Cardiac septum (tissue), 1 donor: ENCODE measurements at regions not wholly inside any gene's neighbourhood (a gene's known extent, or its start where the extent isn't known, plus 50 kb on each side); places are given as distances from the start of the nearest gene placed in this dataset.
"Not testable (repeated sequence)": the region's sequence is repeated elsewhere in the genome, so short reads cannot be mapped to it uniquely, and the experiment has no call there.

Experiments used
- DNase-seq: peaks from one replicate; pipeline ENCODE4 v3.0.0-alpha.2; 2020; ENCODE audit warnings: low spot score
- intact Hi-C: fragments of 100-400 bp; cut with DNase I; formaldehyde crosslinking; loops from one replicate; pipeline ENCODE4 v1.14.0; 2022
- donor health status: DM: no; HTN: no; CAD: no.

DNA sequence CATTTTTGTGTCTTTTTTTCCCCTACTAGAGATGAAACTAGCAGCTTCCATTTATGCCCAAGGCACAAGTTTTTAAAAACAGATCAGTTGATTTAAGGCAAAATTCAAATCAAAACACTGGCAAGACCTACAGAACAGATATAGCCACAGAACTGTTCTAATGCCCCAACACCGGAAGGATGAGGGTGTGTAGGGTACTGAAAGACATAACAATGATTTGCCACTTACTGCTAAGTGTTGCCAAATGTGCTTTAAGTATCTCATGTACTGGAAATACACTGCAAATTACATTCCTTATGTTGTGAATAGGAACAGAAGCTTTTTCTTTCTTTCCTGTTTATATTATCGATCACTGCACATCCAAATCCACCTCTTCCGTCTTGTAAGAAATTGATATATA is 189.0 kb downstream of the CETN3 start:
- DNase-seq, result no peak
- intact Hi-C loops, result no loop called here

DNA sequence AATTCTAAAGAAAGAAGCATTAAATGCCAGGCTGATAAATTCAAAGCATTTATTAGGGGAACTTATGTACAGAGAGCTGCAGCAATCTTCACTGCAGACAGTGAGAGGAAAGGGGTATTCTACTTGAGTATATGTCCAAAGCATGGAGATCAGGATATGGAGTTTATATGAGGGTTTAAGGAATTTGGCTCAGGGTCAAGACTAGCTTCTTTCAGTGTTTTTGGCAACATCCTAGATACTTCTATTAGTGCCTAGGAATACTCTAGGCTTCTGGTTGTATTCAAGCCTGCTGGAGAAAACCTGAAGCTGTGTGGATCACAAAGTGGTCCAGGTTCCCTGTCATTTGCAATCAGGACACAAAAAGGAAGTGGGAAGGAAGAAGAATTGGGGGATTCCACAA is 194.6 kb downstream of the CETN3 start:
- intact Hi-C loops, result no loop called here
- no peak for DNase-seq

DNA sequence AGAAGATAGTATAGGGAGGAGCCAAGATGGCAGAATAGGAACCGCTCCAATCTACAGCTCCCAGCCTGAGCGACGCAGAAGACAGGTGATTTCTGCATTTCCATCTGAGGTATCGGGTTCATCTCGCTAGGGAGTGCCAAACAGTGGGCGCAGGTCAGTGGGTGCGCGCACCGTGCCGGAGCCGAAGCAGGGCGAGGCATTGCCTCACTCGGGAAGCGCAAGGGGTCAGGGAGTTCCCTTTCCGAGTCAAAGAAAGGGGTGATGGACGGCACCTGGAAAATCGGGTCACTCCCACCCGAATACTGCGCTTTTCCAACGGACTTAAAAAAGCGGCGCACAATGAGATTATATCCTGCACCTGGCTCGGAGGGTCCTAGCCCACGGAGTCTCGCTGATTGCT is 201.2 kb downstream of the CETN3 start:
- intact Hi-C loops, DNase-seq: not testable (repeated sequence)

DNA sequence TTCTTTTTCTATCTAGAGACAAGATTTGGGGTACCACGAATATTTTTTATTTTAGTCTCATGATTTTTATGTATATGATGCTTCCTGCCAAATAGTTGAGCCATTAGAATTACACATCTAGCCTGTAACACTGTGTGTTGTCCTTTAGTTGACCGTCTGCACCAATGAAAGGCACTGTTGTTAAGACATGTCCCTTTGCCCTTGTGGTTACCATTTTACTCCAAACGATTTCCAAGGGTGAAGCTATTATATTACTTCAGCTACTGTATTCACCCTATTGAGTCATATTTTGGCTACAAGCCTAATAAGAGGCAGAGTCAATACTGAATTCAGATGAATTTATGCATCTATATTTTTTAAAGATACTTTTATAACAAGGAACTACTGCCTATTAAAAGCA is 207.6 kb downstream of the CETN3 start:
- DNase-seq, result no peak
- intact Hi-C loops, result no loop called here

DNA sequence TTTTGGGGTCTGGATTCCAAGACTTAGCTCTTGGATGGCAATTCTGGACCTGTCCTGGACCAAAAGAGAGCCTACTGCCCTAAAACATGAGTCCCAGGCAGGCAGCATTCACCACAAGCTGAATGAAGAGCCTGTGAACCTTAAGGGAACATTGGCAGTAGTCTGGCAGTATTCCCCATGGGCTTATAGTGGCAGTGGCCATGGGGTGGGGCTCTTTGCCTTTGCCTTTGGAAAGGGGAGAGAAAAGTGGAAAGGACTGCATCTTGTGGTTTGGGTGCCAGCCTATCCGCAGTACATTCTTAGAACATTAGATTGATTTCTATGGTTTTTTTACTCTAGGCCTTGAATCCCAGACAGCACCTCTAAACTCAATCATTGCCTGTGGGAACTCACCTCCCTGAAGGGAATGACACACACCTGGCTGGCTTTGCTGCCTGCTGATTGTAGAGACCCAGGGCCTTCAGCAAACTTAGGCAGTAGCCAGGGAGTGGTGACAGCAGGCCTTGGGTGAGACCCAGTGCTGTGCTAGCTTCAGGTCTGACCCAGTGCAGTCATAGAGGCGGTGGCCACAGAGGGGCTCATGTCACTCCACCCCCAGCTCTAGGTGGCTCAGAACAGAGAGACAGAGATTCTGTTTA is 216.3 kb downstream of the CETN3 start:
- no peak for DNase-seq
- intact Hi-C loops, result no loop called here

DNA sequence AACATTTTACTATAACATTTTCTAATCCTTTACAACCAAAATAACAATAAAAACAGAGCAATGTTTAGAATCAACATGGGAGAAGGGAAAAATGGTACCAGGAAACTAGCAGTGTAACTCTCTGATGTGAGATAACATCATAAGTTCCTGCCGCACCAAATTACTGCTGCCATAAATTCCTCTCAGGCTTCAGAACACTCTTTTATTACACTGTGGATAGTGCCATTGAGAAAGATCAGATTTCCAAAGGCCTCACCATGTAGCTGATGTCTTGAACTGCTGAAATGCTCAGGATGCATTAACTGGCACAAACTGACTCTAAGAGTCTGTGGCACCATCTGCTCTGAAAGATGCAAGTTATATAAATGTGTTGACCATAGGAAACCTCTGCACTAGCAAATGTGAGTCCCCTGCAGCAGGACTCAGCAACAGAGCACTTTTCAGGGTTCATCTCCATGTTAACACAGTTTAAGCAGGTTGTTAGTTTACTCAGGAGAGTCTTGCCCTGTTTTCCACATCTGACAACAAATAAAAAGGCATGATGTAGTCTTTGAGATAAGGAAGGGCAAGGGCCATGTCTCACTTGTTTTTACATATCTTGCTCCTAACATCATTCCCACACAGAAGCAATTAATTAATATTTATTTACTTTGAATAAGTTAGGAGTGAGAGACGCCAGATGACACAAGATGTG is 218.1 kb downstream of the CETN3 start:
- DNase-seq, result no peak
- intact Hi-C loops, result no loop called here

DNA sequence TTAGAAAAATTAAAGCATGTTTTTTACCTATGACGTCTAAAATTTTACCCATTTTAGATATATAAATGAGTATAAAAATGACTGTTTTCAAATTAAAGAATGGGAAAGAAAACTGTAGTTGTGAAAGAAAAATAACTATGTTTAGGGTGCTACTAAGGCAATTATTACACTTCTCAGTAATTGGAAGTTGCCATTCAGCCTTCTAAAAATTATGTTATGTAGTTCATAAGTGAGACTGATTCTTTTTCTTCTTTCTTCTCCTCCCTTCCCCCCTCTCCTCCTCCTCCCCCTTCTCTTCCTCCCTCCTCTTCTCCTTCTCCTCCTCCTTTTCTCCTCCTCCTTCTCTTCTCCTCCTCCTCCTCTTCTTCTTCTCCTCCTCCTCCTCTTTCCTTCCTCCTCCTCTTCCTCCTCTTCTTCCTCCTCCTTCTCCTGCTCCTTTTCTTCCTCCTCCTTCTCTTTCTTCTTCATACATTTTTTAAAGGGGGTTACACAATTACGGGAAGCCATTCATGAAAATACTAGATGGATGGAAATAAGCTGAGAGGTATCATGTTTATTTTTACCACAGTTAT is 223.6 kb downstream of the CETN3 start:
- intact Hi-C loops, result loop anchor here (2.0 to 10.0 kb wide), 2 partner anchors 261 to 1453 kb away; no protein-coding TSS in a partner anchor
- DNase-seq, result no peak

DNA sequence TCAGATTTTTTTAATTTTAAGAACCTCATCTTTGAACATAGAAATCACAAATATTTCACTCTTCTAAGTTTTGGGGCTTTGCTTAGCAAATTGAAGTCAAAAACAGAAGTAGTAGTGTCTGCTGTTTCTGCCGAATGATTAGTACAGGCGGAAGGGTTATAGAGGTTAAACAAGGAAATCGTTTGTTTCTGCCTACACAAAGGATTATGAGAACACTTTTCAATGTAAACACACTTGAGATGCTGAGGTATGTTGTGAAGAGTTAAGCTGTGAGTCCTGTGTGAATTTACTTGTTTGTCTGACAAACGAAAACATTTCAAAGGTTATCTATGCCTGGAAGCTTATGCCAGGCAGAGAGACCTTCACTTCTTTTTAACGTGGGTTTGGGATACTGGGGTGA is 224.8 kb downstream of the CETN3 start:
- intact Hi-C loops, result loop anchor here (2.0 to 10.0 kb wide), 2 partner anchors 260 to 1452 kb away; no protein-coding TSS in a partner anchor
- DNase-seq, result no peak

DNA sequence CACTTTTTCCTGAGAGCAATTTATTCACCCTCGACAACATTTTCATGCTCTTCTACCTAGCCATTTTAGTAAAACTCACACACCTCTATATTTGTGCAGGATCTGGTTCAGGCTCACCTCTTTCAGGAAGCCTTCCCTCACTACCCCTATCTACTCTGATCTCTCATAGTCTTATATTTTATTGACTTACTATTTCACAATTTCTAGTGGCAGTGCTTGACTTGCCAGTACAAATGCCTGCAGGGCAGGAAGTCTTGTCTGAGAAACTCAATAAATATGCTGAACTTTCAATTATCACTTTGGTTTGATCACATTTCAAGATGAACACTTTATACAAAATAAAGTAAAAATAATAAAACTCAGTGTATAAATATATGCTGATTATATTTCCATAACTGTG is 226.8 kb downstream of the CETN3 start:
- no peak for DNase-seq
- intact Hi-C loops, result loop anchor here (10.0 kb wide), 1 partner anchor 258 kb away; no protein-coding TSS in a partner anchor

DNA sequence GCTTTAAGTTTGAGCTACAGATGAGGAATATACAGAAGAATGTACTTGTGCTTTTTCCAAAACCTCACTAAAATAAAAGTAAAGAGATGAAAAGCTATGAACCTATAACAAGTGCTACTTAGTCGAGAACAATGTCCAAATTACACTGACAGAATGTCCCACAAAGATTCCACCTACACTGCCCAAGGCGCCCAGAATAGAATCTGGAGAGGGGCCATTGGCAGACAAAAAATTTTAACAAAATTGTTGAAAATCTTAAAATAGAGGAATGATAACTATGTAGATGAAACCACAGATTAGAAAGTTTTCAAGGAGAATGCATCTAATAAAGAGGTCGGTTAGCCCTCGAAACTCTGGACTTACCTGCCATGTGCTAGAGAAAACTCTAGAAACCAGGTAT is 235.3 kb downstream of the CETN3 start:
- DNase-seq, result no peak
- intact Hi-C loops, result no loop called here

DNA sequence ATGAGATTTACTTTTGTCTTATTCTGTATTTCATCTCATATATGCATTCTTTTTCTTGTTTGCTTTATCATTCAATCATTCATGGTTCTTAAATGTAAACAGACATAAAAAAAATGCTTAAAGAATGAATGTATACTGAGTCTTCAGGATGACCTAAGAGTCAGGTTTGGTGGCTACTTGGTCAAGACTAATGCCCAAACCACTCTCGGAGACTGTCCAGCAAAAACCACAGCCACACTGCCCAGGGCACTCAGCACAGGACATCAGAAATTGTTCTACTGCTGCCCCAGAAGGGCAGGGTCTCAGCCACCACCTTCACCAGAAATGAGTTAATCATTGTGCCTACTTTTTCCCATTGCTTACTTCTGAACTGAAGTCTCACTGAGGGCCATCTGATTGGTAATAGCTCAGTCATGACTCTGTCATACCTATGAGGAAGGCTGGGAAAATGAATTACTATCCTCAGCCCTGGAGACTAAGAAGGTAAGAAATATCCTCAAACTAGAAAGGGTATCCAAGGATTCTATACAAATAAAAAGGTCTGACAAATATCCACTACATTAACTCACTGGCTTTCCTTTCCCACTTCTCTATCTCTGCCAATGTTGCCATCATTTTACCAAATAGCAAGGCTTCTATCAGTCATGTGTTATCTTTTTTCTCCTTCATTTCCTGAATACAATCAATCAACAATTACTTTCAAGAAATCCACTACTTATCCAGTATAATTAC is 236.1 kb downstream of the CETN3 start:
- DNase-seq, result no peak
- intact Hi-C loops, result no loop called here

DNA sequence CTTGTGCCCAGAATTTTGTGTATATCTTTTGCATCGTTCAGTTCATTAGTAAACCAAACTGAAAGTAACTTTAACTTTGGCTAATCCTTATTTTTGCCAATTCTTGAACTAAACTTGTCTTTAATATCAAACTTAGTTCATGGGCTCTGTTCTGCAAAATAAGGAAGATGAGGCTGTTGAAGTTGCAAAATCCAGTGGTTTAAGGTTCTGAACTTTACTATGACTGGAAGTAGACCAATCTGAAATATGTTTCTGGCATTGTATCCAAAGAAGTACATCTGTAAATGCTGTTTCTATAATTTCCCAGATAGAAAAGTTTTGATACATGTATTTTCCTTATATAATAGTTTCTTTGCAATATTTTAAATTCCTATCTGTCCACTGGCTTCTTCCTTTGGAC is 238.1 kb downstream of the CETN3 start:
- DNase-seq, result no peak
- intact Hi-C loops, result no loop called here

DNA sequence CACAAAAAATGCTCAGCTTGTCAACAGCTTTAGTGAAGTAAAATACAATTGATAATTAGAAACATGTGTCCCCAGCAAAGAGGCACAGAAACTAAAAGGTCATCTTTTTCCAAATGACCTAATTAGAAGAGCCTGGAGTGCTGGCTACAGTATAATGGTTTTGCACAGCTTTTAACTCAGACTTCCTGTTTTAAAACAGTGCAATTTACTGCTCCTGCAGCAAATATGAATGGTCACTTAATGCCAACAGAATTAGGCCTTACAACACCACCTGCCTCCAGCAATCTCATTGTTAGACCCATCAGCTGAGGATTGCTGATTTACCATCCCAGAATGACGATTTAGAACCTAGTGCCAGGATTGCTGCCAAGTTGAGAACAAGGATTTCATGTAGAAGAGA is 239.3 kb downstream of the CETN3 start:
- no peak for DNase-seq
- intact Hi-C loops, result no loop called here

DNA sequence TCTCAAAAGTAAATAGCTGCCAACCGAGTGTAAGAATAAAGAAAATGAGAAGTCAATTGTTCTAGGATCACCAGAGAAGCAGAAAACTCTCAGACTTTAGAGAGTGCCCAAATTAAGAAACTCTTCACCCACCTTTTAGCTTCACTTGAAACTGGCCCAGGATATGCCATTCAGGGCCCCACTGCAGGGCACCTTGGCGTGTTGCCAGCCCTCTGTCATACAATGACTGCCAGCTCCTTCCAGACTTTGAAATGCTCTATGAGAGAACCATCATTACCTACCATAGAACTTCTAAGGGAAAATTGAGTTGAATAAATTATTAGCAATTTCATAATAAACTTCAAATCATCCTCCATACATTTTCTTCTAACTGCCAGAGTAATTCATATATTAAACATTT is 240.5 kb downstream of the CETN3 start:
- no peak for DNase-seq
- intact Hi-C loops, result no loop called here

DNA sequence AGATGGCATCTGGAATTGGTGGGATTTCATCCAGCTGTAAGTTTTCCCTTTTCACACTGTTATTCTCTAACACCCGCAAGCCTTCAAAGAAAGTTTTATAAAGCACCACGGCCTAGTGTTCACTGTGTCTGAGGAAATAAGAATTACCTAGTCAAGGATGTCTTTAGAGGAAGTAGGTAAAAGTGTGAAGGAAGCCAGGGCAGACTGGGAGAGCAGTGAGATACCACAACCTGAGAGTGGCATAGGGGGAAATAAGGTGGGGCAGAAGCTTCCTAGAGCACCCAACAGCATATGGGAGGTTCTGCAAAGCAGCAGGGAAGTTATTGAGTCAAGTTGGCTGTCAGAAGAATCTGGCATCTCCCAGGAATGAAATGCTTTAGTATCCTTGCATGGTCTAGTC is 241.2 kb downstream of the CETN3 start:
- no peak for DNase-seq
- intact Hi-C loops, result no loop called here

DNA sequence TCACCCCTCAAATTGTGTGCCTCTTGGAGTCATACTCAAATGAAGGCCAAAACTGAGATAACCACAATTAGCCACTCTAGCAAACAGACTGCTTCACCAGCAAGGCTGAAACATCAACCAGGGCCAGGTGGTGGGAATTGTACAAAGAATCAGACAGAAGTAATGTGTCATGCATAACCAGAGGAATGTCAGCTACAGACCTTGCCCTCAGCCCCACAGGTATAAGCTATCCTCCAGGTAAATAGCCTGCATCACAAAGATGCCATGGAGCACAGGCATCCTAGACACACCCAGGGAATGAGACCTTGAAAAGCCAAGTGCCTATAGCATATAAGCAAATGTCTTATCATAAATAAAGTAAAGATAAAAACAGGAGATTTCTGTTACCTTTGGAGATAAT is 242.7 kb downstream of the CETN3 start:
- intact Hi-C loops, result no loop called here
- DNase-seq, result no peak

DNA sequence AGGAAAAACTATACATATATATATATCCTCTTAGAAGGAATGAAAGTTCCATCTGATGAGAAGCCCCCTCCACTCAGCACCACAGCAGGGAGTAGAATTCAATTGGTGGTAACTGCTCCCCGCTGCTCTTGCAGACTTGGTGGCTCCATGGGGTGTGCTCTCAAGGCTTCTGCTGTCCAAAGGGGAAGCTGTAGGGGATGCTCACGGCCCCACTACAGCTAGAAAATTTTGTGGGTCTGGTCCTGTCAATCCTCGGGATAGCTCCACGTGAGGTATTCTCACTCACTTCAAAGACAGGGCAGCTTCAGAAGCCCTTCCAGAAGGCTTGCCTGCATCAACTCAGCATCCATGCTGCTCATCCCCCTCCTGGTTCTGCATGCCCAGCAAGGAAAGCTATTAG is 247.2 kb downstream of the CETN3 start:
- intact Hi-C loops, result no loop called here
- DNase-seq, result no peak

DNA sequence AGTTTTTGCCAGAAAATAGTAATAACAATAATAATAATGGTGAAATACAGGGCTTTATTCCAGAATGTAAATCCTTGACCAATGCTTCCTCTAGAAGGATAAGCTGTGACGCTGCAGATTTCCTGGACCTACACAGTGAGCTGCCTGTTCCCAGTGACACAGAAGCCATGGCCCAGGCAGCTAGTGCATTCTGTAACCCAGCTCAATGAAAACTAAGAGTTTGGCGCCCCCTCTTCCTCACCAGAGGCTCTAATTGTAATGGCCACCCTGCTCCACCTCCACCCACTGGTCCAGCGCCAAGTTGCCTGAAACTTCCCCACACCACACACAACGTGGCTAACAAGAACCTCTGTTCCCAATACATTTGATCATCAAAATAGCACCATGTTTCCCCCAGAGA is 248.1 kb downstream of the CETN3 start:
- intact Hi-C loops, result no loop called here

DNA sequence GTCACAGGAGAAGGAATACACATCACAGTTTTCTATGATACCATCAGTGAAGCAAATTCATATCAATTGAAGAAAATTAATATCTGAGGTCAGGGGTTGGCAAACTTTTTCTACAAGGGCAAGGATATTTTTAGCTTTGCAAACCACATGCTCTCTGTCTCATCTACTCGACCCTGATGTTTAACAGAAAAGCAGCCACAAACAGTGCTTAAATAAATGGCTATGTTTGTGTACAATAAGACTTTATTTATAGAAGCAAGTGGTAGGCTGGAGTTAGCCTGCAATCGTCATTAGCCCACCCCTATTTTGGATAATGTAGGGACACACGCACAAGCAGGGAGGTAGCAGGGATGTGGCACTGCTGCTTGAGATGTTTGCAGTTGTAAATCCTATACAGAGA is 251.4 kb downstream of the CETN3 start:
- DNase-seq, result no peak
- intact Hi-C loops, result no loop called here

More for the DNA sequence above, 248.1 kb downstream of the CETN3 start:
- DNase-seq, result peak; percentile 77

DNA sequence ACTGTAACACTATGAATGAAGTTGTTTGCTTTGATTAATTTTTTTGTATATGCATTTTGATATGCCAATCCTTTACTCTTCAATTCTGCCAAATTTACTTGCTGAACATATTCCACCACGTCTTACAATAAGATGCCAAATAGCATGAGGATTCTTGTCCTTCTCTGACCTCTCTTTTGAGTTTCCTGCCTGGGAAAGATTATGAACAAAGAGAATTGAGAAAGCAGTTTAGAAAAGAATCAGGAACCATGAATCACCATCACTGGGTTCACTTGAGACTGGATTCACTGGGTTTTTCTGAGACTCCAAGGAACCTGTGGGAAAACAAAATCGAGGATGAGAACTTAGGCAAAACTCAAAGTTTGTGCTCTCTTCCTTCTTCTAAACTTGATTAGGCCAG is 256.5 kb downstream of the CETN3 start:
- no peak for DNase-seq
- intact Hi-C loops, result no loop called here
